ENCODE measurements at regions not wholly inside any gene's neighbourhood (a gene's known extent, or its start where the extent isn't known, plus 50 kb on each side); places are given as distances from the start of the nearest gene placed in this dataset.

DNA sequence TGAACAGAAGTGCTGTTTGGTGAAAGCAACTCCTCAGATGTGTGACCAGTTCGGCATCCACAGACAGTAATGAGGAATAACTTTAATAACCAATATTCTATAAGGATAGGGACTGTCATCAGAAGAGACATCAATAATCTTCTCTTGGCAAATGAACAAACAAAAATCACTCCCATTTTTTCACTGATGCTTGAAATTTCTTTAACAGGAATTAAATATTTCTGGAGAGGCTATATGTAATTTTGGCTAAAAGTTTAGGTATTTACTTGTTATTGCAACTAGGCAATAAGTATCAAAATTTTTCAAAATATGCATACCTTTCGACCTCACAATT is 121.6 kb upstream of the EEA1 start:
- TF ChIP-seq, protein P1, sequence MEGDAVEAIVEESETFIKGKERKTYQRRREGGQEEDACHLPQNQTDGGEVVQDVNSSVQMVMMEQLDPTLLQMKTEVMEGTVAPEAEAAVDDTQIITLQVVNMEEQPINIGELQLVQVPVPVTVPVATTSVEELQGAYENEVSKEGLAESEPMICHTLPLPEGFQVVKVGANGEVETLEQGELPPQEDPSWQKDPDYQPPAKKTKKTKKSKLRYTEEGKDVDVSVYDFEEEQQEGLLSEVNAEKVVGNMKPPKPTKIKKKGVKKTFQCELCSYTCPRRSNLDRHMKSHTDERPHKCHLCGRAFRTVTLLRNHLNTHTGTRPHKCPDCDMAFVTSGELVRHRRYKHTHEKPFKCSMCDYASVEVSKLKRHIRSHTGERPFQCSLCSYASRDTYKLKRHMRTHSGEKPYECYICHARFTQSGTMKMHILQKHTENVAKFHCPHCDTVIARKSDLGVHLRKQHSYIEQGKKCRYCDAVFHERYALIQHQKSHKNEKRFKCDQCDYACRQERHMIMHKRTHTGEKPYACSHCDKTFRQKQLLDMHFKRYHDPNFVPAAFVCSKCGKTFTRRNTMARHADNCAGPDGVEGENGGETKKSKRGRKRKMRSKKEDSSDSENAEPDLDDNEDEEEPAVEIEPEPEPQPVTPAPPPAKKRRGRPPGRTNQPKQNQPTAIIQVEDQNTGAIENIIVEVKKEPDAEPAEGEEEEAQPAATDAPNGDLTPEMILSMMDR (conservative IDR thresholded peaks at IDR 0.05 in 1 of 2, IDR thresholded peaks at IDR 0.05 in 1 of 2; ENCODE audit: low read depth in 1 of 2, low read length in 2 of 2), result no peak
- TF ChIP-seq EZH2 (IDR thresholded peaks at IDR 0.05; ENCODE audit: low read length, missing control alignments), result no peak
